ENCODE measurements at regions not wholly inside any gene's neighbourhood (a gene's known extent, or its start where the extent isn't known, plus 50 kb on each side); places are given as distances from the start of the nearest gene placed in this dataset.

DNA sequence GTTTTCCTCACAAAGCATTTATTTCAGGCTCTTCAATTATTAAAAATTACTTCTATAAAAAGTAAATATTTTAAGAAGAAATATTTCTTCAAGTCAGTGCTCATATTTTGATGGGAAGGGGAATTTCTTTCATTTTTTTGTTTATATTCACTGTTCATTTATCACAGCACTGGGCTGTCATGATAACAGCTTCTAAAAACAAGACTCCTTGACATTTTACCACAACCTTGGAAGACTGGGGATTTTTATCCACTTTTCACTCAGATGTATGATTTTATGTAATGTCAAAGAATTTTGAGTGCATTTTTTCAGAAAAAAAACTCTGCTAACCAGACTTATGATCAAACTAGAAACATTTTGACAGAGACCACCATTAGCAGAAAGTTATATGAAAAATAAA, 149.7 kb downstream of the PHLDA1 start:
- CTCF ChIA-PET, result no interaction called here
- no peaks in the 10 kb centered on the region for H3K9me3 Mint-ChIP-seq
- no peak overlapping the region for H3K4me3 Mint-ChIP-seq
- peaks cover 68% of the 10 kb centered on the region for H3K4me1 Mint-ChIP-seq
- H3K36me3 Mint-ChIP-seq, result no peaks in the 10 kb centered on the region
- H3K27me3 Mint-ChIP-seq (ENCODE audit: low read depth), result peaks cover 3% of the 10 kb centered on the region
- no peak for TF ChIP-seq TCF7 (CRISPR knock-in tag; IDR thresholded peaks at IDR 0.05; ENCODE audit: low read depth)
- TF ChIP-seq, protein P1, sequence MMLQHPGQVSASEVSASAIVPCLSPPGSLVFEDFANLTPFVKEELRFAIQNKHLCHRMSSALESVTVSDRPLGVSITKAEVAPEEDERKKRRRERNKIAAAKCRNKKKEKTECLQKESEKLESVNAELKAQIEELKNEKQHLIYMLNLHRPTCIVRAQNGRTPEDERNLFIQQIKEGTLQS (CRISPR knock-in tag; conservative IDR thresholded peaks at IDR 0.05), result no peak
- no peak for TF ChIP-seq CREM (CRISPR knock-in tag; IDR thresholded peaks at IDR 0.05)
- TF ChIP-seq NR3C1 (CRISPR knock-in tag; conservative IDR thresholded peaks at IDR 0.05; ENCODE audit: low read depth), result no peak
- TF ChIP-seq, protein P2, sequence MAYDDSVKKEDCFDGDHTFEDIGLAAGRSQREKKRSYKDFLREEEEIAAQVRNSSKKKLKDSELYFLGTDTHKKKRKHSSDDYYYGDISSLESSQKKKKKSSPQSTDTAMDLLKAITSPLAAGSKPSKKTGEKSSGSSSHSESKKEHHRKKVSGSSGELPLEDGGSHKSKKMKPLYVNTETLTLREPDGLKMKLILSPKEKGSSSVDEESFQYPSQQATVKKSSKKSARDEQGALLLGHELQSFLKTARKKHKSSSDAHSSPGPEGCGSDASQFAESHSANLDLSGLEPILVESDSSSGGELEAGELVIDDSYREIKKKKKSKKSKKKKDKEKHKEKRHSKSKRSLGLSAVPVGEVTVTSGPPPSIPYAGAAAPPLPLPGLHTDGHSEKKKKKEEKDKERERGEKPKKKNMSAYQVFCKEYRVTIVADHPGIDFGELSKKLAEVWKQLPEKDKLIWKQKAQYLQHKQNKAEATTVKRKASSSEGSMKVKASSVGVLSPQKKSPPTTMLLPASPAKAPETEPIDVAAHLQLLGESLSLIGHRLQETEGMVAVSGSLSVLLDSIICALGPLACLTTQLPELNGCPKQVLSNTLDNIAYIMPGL (CRISPR knock-in tag; IDR thresholded peaks at IDR 0.05), result no peak
- no peak for TF ChIP-seq JUN (CRISPR knock-in tag; IDR thresholded peaks at IDR 0.05)
- no peak for TF ChIP-seq EMX1 (CRISPR knock-in tag; IDR thresholded peaks at IDR 0.05)
- TF ChIP-seq, protein P3, sequence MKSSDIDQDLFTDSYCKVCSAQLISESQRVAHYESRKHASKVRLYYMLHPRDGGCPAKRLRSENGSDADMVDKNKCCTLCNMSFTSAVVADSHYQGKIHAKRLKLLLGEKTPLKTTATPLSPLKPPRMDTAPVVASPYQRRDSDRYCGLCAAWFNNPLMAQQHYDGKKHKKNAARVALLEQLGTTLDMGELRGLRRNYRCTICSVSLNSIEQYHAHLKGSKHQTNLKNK (CRISPR knock-in tag; IDR thresholded peaks at IDR 0.05), result no peak
- ATAC-seq, result no peak
- no peak for DNase-seq (ENCODE audit: low spot score)
- no peak overlapping the region for H3K27ac Mint-ChIP-seq
- POLR2A ChIA-PET, result no interaction called here

DNA sequence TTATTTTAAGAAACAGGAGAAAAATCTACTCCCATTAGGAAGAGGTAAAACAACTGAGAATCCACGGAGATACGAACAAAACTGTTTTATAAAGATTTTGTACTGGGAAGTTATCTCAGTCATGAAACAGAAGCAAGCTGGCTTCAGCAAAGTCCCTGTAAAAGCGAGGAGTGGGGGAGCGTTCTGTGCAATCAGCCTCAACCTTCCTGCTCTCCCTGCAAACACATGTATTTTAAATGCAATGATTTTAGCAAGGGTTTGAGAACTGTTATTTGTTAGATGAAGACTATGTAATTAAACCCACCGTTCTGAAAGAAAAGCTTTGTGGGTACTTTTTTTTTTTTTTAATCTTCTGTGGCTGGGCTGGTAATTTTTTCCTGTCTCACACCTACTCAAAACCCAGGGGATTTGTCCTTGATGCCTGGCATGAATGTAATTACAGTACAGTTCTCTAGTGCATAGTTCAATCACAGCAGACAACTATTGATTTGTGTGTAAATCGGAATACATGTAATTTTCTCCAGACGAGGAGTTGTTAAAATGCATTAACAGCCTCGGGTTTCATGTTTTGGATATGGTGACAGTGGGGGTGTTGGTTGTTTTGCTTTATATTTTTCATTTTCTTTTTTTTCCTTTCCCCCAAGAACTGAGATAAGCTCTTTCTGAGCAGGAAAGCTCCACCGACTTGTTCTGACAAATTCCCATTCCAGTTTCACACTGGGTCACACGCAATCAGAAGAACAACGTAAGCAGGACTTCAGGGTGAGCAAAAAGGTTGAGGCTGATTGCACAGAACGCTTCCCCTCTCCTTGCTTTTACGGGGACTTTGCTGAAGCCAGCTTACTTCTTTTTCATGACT, 153.6 kb downstream of the PHLDA1 start:
- ATAC-seq, result no peak

More for the DNA sequence above, 153.6 kb downstream of the PHLDA1 start:
- POLR2A ChIA-PET, result no interaction called here
- CTCF ChIA-PET, result interaction anchor here (1.4 kb wide), 1 partner anchor 50 kb away, joined by 3 read pairs; no protein-coding TSS in a partner anchor
- Mint-ChIP-seq H3K9me3 (peaks cover 11% of the 10 kb centered on the region), H3K36me3 (no peaks in the 10 kb centered on the region), H3K27ac (peak overlapping the region; percentile 19; the same call in 1 of the 2 replicates), H3K27me3 (ENCODE audit: low read depth) (peaks cover 3% of the 10 kb centered on the region; the same call in 1 of the 2 replicates), H3K4me1 (peaks cover 51% of the 10 kb centered on the region), H3K4me3 (no peak overlapping the region)
- DNase-seq (ENCODE audit: low spot score), result no peak
- TF ChIP-seq, protein P2 (CRISPR knock-in tag; IDR thresholded peaks at IDR 0.05), result no peak
- TF ChIP-seq RORB (CRISPR knock-in tag; IDR thresholded peaks at IDR 0.05) (no peak), CREM (CRISPR knock-in tag; IDR thresholded peaks at IDR 0.05) (no peak), SMAD4 (CRISPR knock-in tag; IDR thresholded peaks at IDR 0.05) (no peak), ZNF396 (CRISPR knock-in tag; IDR thresholded peaks at IDR 0.05; ENCODE audit: borderline replicate concordance) (no peak), ZNF416 (CRISPR knock-in tag; IDR thresholded peaks at IDR 0.05) (no peak), CREB1 (CRISPR knock-in tag; IDR thresholded peaks at IDR 0.05) (no peak)
- TF ChIP-seq, protein P4, sequence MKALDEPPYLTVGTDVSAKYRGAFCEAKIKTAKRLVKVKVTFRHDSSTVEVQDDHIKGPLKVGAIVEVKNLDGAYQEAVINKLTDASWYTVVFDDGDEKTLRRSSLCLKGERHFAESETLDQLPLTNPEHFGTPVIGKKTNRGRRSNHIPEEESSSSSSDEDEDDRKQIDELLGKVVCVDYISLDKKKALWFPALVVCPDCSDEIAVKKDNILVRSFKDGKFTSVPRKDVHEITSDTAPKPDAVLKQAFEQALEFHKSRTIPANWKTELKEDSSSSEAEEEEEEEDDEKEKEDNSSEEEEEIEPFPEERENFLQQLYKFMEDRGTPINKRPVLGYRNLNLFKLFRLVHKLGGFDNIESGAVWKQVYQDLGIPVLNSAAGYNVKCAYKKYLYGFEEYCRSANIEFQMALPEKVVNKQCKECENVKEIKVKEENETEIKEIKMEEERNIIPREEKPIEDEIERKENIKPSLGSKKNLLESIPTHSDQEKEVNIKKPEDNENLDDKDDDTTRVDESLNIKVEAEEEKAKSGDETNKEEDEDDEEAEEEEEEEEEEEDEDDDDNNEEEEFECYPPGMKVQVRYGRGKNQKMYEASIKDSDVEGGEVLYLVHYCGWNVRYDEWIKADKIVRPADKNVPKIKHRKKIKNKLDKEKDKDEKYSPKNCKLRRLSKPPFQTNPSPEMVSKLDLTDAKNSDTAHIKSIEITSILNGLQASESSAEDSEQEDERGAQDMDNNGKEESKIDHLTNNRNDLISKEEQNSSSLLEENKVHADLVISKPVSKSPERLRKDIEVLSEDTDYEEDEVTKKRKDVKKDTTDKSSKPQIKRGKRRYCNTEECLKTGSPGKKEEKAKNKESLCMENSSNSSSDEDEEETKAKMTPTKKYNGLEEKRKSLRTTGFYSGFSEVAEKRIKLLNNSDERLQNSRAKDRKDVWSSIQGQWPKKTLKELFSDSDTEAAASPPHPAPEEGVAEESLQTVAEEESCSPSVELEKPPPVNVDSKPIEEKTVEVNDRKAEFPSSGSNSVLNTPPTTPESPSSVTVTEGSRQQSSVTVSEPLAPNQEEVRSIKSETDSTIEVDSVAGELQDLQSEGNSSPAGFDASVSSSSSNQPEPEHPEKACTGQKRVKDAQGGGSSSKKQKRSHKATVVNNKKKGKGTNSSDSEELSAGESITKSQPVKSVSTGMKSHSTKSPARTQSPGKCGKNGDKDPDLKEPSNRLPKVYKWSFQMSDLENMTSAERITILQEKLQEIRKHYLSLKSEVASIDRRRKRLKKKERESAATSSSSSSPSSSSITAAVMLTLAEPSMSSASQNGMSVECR (CRISPR knock-in tag; IDR thresholded peaks at IDR 0.05; ENCODE audit: borderline replicate concordance), result no peak
- TF ChIP-seq, protein P5, sequence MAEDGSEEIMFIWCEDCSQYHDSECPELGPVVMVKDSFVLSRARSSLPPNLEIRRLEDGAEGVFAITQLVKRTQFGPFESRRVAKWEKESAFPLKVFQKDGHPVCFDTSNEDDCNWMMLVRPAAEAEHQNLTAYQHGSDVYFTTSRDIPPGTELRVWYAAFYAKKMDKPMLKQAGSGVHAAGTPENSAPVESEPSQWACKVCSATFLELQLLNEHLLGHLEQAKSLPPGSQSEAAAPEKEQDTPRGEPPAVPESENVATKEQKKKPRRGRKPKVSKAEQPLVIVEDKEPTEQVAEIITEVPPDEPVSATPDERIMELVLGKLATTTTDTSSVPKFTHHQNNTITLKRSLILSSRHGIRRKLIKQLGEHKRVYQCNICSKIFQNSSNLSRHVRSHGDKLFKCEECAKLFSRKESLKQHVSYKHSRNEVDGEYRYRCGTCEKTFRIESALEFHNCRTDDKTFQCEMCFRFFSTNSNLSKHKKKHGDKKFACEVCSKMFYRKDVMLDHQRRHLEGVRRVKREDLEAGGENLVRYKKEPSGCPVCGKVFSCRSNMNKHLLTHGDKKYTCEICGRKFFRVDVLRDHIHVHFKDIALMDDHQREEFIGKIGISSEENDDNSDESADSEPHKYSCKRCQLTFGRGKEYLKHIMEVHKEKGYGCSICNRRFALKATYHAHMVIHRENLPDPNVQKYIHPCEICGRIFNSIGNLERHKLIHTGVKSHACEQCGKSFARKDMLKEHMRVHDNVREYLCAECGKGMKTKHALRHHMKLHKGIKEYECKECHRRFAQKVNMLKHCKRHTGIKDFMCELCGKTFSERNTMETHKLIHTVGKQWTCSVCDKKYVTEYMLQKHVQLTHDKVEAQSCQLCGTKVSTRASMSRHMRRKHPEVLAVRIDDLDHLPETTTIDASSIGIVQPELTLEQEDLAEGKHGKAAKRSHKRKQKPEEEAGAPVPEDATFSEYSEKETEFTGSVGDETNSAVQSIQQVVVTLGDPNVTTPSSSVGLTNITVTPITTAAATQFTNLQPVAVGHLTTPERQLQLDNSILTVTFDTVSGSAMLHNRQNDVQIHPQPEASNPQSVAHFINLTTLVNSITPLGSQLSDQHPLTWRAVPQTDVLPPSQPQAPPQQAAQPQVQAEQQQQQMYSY (CRISPR knock-in tag; IDR thresholded peaks at IDR 0.05), result no peak
- TF ChIP-seq, protein P6, sequence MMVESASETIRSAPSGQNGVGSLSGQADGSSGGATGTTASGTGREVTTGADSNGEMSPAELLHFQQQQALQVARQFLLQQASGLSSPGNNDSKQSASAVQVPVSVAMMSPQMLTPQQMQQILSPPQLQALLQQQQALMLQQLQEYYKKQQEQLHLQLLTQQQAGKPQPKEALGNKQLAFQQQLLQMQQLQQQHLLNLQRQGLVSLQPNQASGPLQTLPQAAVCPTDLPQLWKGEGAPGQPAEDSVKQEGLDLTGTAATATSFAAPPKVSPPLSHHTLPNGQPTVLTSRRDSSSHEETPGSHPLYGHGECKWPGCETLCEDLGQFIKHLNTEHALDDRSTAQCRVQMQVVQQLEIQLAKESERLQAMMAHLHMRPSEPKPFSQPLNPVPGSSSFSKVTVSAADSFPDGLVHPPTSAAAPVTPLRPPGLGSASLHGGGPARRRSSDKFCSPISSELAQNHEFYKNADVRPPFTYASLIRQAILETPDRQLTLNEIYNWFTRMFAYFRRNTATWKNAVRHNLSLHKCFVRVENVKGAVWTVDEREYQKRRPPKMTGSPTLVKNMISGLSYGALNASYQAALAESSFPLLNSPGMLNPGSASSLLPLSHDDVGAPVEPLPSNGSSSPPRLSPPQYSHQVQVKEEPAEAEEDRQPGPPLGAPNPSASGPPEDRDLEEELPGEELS (CRISPR knock-in tag; IDR thresholded peaks at IDR 0.05), result no peak
- TF ChIP-seq, protein P7, sequence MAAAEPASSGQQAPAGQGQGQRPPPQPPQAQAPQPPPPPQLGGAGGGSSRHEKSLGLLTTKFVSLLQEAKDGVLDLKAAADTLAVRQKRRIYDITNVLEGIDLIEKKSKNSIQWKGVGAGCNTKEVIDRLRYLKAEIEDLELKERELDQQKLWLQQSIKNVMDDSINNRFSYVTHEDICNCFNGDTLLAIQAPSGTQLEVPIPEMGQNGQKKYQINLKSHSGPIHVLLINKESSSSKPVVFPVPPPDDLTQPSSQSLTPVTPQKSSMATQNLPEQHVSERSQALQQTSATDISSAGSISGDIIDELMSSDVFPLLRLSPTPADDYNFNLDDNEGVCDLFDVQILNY (CRISPR knock-in tag; IDR thresholded peaks at IDR 0.05), result no peak
- TF ChIP-seq, protein P3 (CRISPR knock-in tag; IDR thresholded peaks at IDR 0.05), result no peak

All from WTC11 (cell line).